ENCODE measurements at regions not wholly inside any gene's neighbourhood (a gene's known extent, or its start where the extent isn't known, plus 50 kb on each side); places are given as distances from the start of the nearest gene placed in this dataset.

DNA sequence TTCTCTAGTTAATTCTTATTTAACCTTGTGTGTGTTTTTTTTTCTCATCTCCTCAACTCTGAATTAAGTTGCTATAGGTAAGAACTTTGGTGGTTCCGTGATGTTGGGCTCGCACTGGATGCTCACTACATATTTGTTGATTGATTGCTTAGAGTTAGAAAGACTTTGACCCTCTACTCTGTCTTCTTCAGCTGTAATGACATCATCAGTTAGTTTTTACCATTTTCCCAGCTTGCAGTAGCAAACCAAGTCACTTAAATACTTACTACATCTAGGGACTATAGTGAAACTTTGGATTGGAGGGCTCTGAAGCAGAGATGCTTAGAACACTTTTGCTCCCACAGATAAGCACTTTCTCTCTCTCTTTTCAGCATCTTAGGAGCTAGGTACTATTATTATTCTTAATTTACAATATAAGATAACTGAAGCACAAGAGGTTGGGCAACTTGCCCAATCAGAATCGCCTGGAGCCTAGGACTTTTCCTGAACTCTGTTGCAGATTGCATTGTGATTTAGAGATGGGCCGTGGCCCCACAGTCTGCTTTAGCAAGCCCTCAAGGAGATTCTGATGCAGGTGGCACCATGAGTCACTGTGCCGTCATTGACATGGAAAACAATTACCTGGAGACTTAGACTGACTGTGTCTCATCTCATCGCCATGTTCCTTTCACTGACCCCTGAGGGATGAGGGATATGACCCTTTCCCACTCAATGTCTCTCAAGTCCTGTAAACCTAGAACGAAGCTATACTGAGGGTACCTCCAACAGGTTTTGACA lies 471.9 kb upstream of the PODXL start:
- ChIA-PET CTCF (no interaction called here), POLR2A (no interaction called here)
- no peak for TF ChIP-seq CTCF (IDR thresholded peaks at IDR 0.05; ENCODE audit: insufficient read depth, low read length, missing control alignments)
- H3K4me3 ChIP-seq (ENCODE audit: low read depth, low read length) = no peak overlapping the region
- DNase-seq (ENCODE audit: low read depth, low spot score) = no peak

- TF ChIP-seq CTCF (IDR thresholded peaks at IDR 0.05; ENCODE audit: insufficient read depth, low read length, missing control alignments) = no peak
- no peak for DNase-seq (ENCODE audit: low read depth, low spot score)
- POLR2A ChIA-PET = no interaction called here
- CTCF ChIA-PET = interaction anchor here (0.5 kb wide), 1 partner anchor 279 kb away, joined by 3 read pairs; no protein-coding TSS in a partner anchor
- no peak overlapping the region for H3K4me3 ChIP-seq (ENCODE audit: low read depth, low read length)
Observed at GRCh38 chr7:132024290-132024689, 467.9 kb upstream of the PODXL start.

DNA sequence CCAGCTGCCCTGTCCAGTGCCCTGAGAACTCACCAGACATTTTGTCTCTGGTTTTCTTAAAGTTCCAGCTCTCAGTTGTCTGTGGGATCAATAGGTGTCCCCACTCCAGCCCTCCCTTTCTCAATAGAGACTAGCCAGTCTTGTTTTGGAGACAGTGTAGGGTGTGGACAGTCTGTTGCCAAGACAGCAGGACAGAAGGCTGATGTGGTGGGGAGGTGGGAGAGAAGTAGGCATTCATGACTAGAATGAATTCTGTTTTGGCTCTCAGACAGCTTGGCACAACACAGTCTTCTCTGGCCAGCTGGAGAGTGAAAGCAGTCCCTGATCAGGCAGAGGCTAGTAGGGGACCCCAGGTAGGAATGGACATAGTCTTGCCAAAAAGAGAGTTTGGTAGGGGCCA lies 467.0 kb upstream of the PODXL start:
- DNase-seq (ENCODE audit: low read depth, low spot score) = no peak
- H3K4me3 ChIP-seq (ENCODE audit: low read depth, low read length) = no peak overlapping the region
- CTCF ChIA-PET = interaction anchor here (0.5 kb wide), 1 partner anchor 280 kb away, joined by 3 read pairs; no protein-coding TSS in a partner anchor
- POLR2A ChIA-PET = no interaction called here
- no peak for TF ChIP-seq CTCF (IDR thresholded peaks at IDR 0.05; ENCODE audit: insufficient read depth, low read length, missing control alignments)

GRCh38 chr7:132022188-132022587 lies 465.8 kb upstream of the PODXL start:
- no peak for DNase-seq (ENCODE audit: low read depth, low spot score)
- ChIA-PET POLR2A (no interaction called here), CTCF (no interaction called here)
- no peak overlapping the region for H3K4me3 ChIP-seq (ENCODE audit: low read depth, low read length)
- no peak for TF ChIP-seq CTCF (IDR thresholded peaks at IDR 0.05; ENCODE audit: insufficient read depth, low read length, missing control alignments)

- ChIA-PET CTCF (no interaction called here), POLR2A (no interaction called here)
- no peak for TF ChIP-seq CTCF (IDR thresholded peaks at IDR 0.05; ENCODE audit: insufficient read depth, low read length, missing control alignments)
- DNase-seq (ENCODE audit: low read depth, low spot score) = no peak
- H3K4me3 ChIP-seq (ENCODE audit: low read depth, low read length) = no peak overlapping the region
Observed at GRCh38 chr7:132019703-132020102, 463.3 kb upstream of the PODXL start.

- CTCF ChIA-PET = interaction anchor here (1.6 kb wide), 1 partner anchor 45 kb away, joined by 3 read pairs; no protein-coding TSS in a partner anchor
- DNase-seq (ENCODE audit: low read depth, low spot score) = no peak
- H3K4me3 ChIP-seq (ENCODE audit: low read depth, low read length) = no peak overlapping the region
- POLR2A ChIA-PET = no interaction called here
- no peak for TF ChIP-seq CTCF (IDR thresholded peaks at IDR 0.05; ENCODE audit: insufficient read depth, low read length, missing control alignments)
Observed at GRCh38 chr7:132009778-132010177, 453.4 kb upstream of the PODXL start.

Data from AG04449 (cell line).